Loucy (cell line): ENCODE measurements at regions not wholly inside any gene's neighbourhood (a gene's known extent, or its start where the extent isn't known, plus 50 kb on each side); places are given as distances from the start of the nearest gene placed in this dataset.

Experiments used
- H2AFZ ChIP-seq: fragments of 200-600 bp; sonication (generic); 2 replicates; pipeline ENCODE4 v1.6.0; 2016; ENCODE audit warnings: antibody characterized with exemption, mild to moderate bottlenecking, low read length, moderate library complexity
- H3F3A ChIP-seq: fragments of 200-600 bp; 2 replicates; pipeline ENCODE4 v1.6.0; 2016; ENCODE audit warnings: antibody characterized with exemption, low read depth, mild to moderate bottlenecking
- H3K27me3 ChIP-seq: fragments of 200-600 bp; sonication (generic); 2 replicates; pipeline ENCODE4 v1.6.1; 2014; ENCODE audit warnings: low read length, mild to moderate bottlenecking; ENCODE audit not compliant: insufficient read depth, poor library complexity, severe bottlenecking
- H3K36me3 ChIP-seq: fragments of 200-600 bp; sonication (generic); 2 replicates; pipeline ENCODE4 v1.6.1; 2016; ENCODE audit warnings: low read length; ENCODE audit not compliant: insufficient read depth
- H3K4me1 ChIP-seq: fragments of 200-600 bp; sonication (generic); 2 replicates; pipeline ENCODE4 v1.5.1; 2014; ENCODE audit warnings: low read length, mild to moderate bottlenecking; ENCODE audit not compliant: insufficient read depth, poor library complexity, severe bottlenecking
- H3K4me2 ChIP-seq: fragments of 200-600 bp; sonication (generic); 2 replicates; pipeline ENCODE4 v1.6.0; 2014; ENCODE audit warnings: antibody characterized with exemption, low read length, low read depth, mild to moderate bottlenecking; ENCODE audit not compliant: poor library complexity, severe bottlenecking
- H3K4me3 ChIP-seq: fragments of 200-600 bp; sonication (generic); 2 replicates; pipeline ENCODE4 v1.5.1; 2014; ENCODE audit warnings: low read length, mild to moderate bottlenecking, mixed read lengths; ENCODE audit not compliant: poor library complexity, severe bottlenecking
- H3K79me2 ChIP-seq: fragments of 200-600 bp; sonication (generic); 2 replicates; pipeline ENCODE4 v1.6.1; 2014; ENCODE audit warnings: low read length; ENCODE audit not compliant: insufficient read depth
- H3K9ac ChIP-seq: fragments of 200-600 bp; sonication (generic); 2 replicates; pipeline ENCODE4 v1.6.0; 2014; ENCODE audit warnings: mild to moderate bottlenecking, low read depth, low read length, moderate library complexity; ENCODE audit not compliant: poor library complexity, severe bottlenecking
- H3K9me2 ChIP-seq: fragments of 200-600 bp; sonication (generic); replicated peaks from 2 replicates; pipeline ENCODE4 v1.6.1; 2016; ENCODE audit warnings: low read depth, low read length, mixed read lengths
- H3K9me3 ChIP-seq: fragments of 200-600 bp; sonication (generic); 2 replicates; pipeline ENCODE4 v1.6.1; 2014; ENCODE audit warnings: mild to moderate bottlenecking, antibody characterized with exemption, low read length, low read depth; ENCODE audit not compliant: insufficient read depth
- H4K20me1 ChIP-seq: fragments of 200-600 bp; sonication (generic); 2 replicates; pipeline ENCODE4 v1.6.0; 2014; ENCODE audit warnings: antibody characterized with exemption, low read length, mild to moderate bottlenecking; ENCODE audit not compliant: insufficient read depth, poor library complexity, severe bottlenecking
- CTCF ChIP-seq: fragments of 200-600 bp; sonication (generic); conservative IDR thresholded peaks from 2 replicates; pipeline ENCODE4 v1.5.1; 2014; ENCODE audit warnings: mild to moderate bottlenecking, antibody characterized with exemption, low read length
- EZH2phosphoT487 ChIP-seq: fragments of 200-600 bp; IDR thresholded peaks from 2 replicates; pipeline ENCODE4 v1.6.1; 2018; ENCODE audit warnings: antibody characterized with exemption, mild to moderate bottlenecking, moderate library complexity, borderline replicate concordance

DNA sequence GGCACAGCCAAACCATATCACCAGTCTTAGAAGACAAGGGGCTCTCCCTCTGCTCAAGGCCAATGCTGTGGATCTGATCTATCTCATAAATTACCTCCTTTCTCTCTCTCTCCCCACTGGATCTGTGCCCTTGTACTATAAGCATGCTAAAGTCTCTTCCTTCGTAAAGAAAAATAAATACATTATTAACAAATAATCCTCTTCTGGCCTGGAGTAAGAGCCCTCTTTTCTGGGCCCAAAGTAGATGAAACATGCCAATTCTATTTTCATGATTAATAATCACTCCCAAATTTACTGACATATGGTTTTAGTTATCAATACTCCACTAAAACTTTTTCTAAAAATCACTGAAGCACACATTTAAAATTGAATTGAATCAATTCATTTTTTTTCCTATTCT is 889.7 kb downstream of the ADGRL2 start:
- H3K9me2 ChIP-seq = no peaks in the 10 kb centered on the region
- H3K9me3 ChIP-seq = no peaks in the 10 kb centered on the region
- no peak for TF ChIP-seq CTCF
- TF ChIP-seq EZH2phosphoT487 = no peak
- H3K36me3 ChIP-seq = no peaks in the 10 kb centered on the region
- no peaks in the 10 kb centered on the region for H3K27me3 ChIP-seq
- H4K20me1 ChIP-seq = no peaks in the 10 kb centered on the region
- H3K4me1 ChIP-seq = no peaks in the 10 kb centered on the region
- no peaks in the 10 kb centered on the region for H3K79me2 ChIP-seq
- no peaks in the 10 kb centered on the region for H3F3A ChIP-seq
- H3K4me2 ChIP-seq = no peak overlapping the region
- no peak overlapping the region for H2AFZ ChIP-seq
- no peak overlapping the region for H3K9ac ChIP-seq
- H3K4me3 ChIP-seq = no peak overlapping the region

GRCh38 chr1:82689217-82689616 is 888.5 kb downstream of the ADGRL2 start:
- TF ChIP-seq CTCF (no peak), EZH2phosphoT487 (no peak)
- no peaks in the 10 kb centered on the region for H3K79me2 ChIP-seq
- H3K27me3 ChIP-seq = no peaks in the 10 kb centered on the region

DNA sequence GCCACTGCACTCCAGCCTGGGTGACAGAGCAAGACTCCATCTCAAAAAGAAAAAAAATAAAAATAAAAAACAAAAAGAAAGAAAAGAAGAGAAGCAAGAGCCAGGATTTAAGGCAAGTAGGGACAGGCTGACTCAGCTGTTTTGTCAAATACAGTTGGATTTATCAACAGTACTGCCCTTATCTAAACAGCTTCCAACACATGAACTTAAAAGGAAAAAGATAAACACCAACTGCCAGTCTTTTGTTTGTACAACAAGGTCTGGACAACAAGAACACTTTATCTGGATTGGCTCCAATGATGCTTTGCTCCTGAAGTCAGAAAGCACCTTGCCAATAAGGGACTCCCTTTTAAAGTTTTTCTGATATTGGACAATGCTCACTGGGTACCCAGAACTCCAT is 886.0 kb downstream of the ADGRL2 start:
- H3K27me3 ChIP-seq = no peaks in the 10 kb centered on the region
- H3K9ac ChIP-seq = no peak overlapping the region
- no peak overlapping the region for H3K4me3 ChIP-seq
- H3K9me2 ChIP-seq = no peaks in the 10 kb centered on the region
- no peaks in the 10 kb centered on the region for H3K4me1 ChIP-seq
- H2AFZ ChIP-seq = no peak overlapping the region
- no peaks in the 10 kb centered on the region for H3F3A ChIP-seq
- H3K36me3 ChIP-seq = no peaks in the 10 kb centered on the region
- no peaks in the 10 kb centered on the region for H3K79me2 ChIP-seq
- no peaks in the 10 kb centered on the region for H3K9me3 ChIP-seq
- no peak for TF ChIP-seq CTCF
- TF ChIP-seq EZH2phosphoT487 = no peak
- no peaks in the 10 kb centered on the region for H4K20me1 ChIP-seq
- no peak overlapping the region for H3K4me2 ChIP-seq

More at GRCh38 chr1:82689217-82689616, 888.5 kb downstream of the ADGRL2 start:
- Histone ChIP-seq H4K20me1 (no peaks in the 10 kb centered on the region), H3K9me3 (no peaks in the 10 kb centered on the region), H3K4me1 (no peaks in the 10 kb centered on the region), H3K9me2 (no peaks in the 10 kb centered on the region), H3K36me3 (no peaks in the 10 kb centered on the region), H3F3A (no peaks in the 10 kb centered on the region), H2AFZ (no peak overlapping the region), H3K9ac (no peak overlapping the region), H3K4me2 (no peak overlapping the region), H3K4me3 (no peak overlapping the region)
